Ishikawa (cell line): ENCODE measurements at regions not wholly inside any gene's neighbourhood (a gene's known extent, or its start where the extent isn't known, plus 50 kb on each side); places are given as distances from the start of the nearest gene placed in this dataset.

ENCODE experiments used
- EP300 ChIP-seq: IDR thresholded peaks from 2 replicates; pipeline ENCODE4 v1.6.1; 2012; ENCODE audit warnings: borderline replicate concordance
- TF ChIP-seq, protein P1 (sequence below): IDR thresholded peaks from 2 replicates; pipeline ENCODE4 v1.6.1; 2012; ENCODE audit warnings: low read depth, mild to moderate bottlenecking

DNA sequence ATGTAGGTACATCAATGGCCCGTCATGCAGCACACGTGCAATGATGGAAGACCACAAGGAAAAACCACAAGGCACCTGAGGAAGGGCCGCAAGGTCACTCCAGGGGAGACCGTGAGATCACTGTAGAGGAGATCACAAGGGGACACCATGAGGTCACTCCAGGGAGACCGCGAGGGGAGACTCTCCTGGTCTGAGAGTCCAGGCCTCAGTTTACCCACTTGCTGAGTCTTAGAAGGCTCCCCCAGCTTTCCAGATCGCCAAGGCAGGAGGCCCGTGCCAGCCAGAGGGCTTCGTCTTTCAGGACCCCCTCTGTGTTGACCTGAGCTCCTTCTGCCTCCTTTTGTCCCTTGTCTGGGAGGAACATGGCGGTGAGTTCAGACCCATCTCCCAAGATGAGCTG, 232.2 kb downstream of the ERMARD start:
- no peak for TF ChIP-seq EP300
- TF ChIP-seq, protein P1, sequence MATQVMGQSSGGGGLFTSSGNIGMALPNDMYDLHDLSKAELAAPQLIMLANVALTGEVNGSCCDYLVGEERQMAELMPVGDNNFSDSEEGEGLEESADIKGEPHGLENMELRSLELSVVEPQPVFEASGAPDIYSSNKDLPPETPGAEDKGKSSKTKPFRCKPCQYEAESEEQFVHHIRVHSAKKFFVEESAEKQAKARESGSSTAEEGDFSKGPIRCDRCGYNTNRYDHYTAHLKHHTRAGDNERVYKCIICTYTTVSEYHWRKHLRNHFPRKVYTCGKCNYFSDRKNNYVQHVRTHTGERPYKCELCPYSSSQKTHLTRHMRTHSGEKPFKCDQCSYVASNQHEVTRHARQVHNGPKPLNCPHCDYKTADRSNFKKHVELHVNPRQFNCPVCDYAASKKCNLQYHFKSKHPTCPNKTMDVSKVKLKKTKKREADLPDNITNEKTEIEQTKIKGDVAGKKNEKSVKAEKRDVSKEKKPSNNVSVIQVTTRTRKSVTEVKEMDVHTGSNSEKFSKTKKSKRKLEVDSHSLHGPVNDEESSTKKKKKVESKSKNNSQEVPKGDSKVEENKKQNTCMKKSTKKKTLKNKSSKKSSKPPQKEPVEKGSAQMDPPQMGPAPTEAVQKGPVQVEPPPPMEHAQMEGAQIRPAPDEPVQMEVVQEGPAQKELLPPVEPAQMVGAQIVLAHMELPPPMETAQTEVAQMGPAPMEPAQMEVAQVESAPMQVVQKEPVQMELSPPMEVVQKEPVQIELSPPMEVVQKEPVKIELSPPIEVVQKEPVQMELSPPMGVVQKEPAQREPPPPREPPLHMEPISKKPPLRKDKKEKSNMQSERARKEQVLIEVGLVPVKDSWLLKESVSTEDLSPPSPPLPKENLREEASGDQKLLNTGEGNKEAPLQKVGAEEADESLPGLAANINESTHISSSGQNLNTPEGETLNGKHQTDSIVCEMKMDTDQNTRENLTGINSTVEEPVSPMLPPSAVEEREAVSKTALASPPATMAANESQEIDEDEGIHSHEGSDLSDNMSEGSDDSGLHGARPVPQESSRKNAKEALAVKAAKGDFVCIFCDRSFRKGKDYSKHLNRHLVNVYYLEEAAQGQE, result no peak
